ENCODE measurements at regions not wholly inside any gene's neighbourhood (a gene's known extent, or its start where the extent isn't known, plus 50 kb on each side); places are given as distances from the start of the nearest gene placed in this dataset.

DNA sequence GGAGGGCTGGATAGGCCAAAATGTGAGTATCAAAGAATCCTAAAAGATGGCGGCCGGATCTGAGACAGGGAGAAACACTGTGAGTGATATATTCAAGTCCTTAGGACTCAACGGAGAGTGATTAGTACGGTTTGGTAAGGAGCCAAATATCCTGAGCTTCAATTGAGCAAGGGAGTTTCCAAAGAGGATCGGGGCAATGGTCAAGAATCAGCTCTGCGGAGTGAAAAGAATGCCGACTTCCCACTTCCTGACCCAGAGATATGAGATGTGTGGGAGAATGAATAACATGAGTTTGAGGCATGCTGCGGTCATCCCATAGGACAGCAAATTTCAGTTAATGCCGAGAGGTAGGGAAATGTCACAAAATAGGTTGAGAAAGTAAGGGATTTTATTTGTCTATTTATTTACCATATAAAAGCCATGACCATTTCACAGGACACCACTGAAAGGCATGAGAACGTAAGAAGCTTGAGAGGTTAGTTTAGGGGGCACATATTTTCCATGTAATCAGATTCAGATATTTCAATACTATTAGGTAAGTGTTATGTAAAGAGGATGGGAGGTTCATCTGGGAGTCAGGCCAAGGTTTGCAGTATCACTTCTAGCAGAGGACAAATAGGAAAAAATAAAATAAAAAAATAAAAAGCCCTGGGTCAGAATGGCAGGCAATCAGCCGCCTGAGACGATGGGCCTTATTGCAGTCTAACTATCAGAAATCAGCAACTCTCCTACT lies 165.6 kb downstream of the HGF start:
- H2AFZ ChIP-seq (ENCODE audit: low read length) = peak overlapping the region; percentile 23
- TF ChIP-seq, protein P1, sequence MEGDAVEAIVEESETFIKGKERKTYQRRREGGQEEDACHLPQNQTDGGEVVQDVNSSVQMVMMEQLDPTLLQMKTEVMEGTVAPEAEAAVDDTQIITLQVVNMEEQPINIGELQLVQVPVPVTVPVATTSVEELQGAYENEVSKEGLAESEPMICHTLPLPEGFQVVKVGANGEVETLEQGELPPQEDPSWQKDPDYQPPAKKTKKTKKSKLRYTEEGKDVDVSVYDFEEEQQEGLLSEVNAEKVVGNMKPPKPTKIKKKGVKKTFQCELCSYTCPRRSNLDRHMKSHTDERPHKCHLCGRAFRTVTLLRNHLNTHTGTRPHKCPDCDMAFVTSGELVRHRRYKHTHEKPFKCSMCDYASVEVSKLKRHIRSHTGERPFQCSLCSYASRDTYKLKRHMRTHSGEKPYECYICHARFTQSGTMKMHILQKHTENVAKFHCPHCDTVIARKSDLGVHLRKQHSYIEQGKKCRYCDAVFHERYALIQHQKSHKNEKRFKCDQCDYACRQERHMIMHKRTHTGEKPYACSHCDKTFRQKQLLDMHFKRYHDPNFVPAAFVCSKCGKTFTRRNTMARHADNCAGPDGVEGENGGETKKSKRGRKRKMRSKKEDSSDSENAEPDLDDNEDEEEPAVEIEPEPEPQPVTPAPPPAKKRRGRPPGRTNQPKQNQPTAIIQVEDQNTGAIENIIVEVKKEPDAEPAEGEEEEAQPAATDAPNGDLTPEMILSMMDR (IDR thresholded peaks at IDR 0.05; ENCODE audit: extremely low read depth, low read depth, low read length) = no peak
- no peaks in the 10 kb centered on the region for H3K79me2 ChIP-seq (ENCODE audit: insufficient read depth, low read length)
- H3K4me2 ChIP-seq (ENCODE audit: insufficient read depth, low read length) = peak overlapping the region; percentile 38
- H3K9me3 ChIP-seq (ENCODE audit: low read depth, low read length) = no peaks in the 10 kb centered on the region
- no peaks in the 10 kb centered on the region for H3K36me3 ChIP-seq (ENCODE audit: insufficient read depth, low read length)
- DNase-seq (ENCODE audit: insufficient read length, low spot score, missing footprints) = peak; percentile 72
- H3K27me3 ChIP-seq (ENCODE audit: insufficient read depth, low read length) = no peaks in the 10 kb centered on the region
- H4K20me1 ChIP-seq (ENCODE audit: insufficient read depth, low read length) = no peaks in the 10 kb centered on the region
- H3K27ac ChIP-seq (ENCODE audit: low read depth, low read length) = peak overlapping the region; percentile 71
- H3K4me1 ChIP-seq (ENCODE audit: insufficient read depth, low read length) = peaks cover 47% of the 10 kb centered on the region
- no peak overlapping the region for H3K4me3 ChIP-seq (ENCODE audit: insufficient read depth, low read length)

DNA sequence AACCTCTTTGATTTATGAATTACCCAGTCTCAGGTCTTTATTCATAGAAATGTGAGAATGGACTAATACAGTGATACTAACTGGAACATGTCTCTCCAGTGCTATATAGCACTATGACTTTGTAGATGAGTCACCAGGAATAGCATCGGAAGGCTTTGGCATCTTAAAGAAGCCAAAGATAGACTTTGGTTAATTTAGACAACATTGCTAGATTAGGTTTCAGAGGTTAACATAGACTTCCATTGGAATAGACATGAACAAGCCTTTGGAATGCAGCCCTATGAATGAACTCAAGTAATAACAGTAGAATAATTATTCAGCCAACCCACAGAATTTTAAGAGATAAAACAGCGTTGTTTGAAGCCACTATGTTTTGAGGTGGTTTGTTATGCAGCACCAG lies 169.2 kb downstream of the HGF start:
- peak; percentile 76 for DNase-seq (ENCODE audit: insufficient read length, low spot score, missing footprints)
- Histone ChIP-seq H3K27me3 (ENCODE audit: insufficient read depth, low read length) (no peaks in the 10 kb centered on the region), H2AFZ (ENCODE audit: low read length) (no peak overlapping the region), H3K36me3 (ENCODE audit: insufficient read depth, low read length) (no peaks in the 10 kb centered on the region), H3K27ac (ENCODE audit: low read depth, low read length) (peak overlapping the region; percentile 54), H3K4me1 (ENCODE audit: insufficient read depth, low read length) (peaks cover 56% of the 10 kb centered on the region), H3K79me2 (ENCODE audit: insufficient read depth, low read length) (no peaks in the 10 kb centered on the region), H3K4me2 (ENCODE audit: insufficient read depth, low read length) (no peak overlapping the region), H4K20me1 (ENCODE audit: insufficient read depth, low read length) (no peaks in the 10 kb centered on the region), H3K9me3 (ENCODE audit: low read depth, low read length) (no peaks in the 10 kb centered on the region), H3K4me3 (ENCODE audit: insufficient read depth, low read length) (no peak overlapping the region)
- TF ChIP-seq, protein P1 (IDR thresholded peaks at IDR 0.05; ENCODE audit: extremely low read depth, low read depth, low read length) = no peak

DNA sequence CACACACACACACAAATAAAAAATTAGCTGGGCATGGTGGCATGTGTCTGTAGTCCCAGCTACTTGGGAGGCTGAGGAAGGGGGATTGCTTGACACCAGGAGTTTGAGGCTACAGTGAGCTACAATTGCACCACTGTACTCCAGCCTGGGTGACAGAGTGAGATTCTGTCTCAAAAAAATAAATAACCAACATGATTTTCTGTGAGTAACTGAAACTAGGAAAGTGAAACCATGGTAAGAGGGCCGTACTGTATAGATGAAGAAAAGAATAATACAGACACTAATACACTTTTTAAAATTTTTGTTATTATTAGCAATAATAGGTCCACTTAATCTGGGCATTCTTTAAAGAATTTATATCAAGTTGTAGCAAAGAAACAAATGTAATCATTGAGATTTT lies 170.9 kb downstream of the HGF start:
- H3K27me3 ChIP-seq (ENCODE audit: insufficient read depth, low read length) = no peaks in the 10 kb centered on the region
- H2AFZ ChIP-seq (ENCODE audit: low read length) = no peak overlapping the region
- no peak for DNase-seq (ENCODE audit: insufficient read length, low spot score, missing footprints)
- no peaks in the 10 kb centered on the region for H3K36me3 ChIP-seq (ENCODE audit: insufficient read depth, low read length)
- H3K4me3 ChIP-seq (ENCODE audit: insufficient read depth, low read length) = no peak overlapping the region
- no peak overlapping the region for H3K4me2 ChIP-seq (ENCODE audit: insufficient read depth, low read length)
- TF ChIP-seq, protein P1 (IDR thresholded peaks at IDR 0.05; ENCODE audit: extremely low read depth, low read depth, low read length) = no peak
- no peaks in the 10 kb centered on the region for H3K79me2 ChIP-seq (ENCODE audit: insufficient read depth, low read length)
- H3K27ac ChIP-seq (ENCODE audit: low read depth, low read length) = peak overlapping the region; percentile 52
- H3K4me1 ChIP-seq (ENCODE audit: insufficient read depth, low read length) = peaks cover 47% of the 10 kb centered on the region
- H3K9me3 ChIP-seq (ENCODE audit: low read depth, low read length) = no peaks in the 10 kb centered on the region
- H4K20me1 ChIP-seq (ENCODE audit: insufficient read depth, low read length) = no peaks in the 10 kb centered on the region

DNA sequence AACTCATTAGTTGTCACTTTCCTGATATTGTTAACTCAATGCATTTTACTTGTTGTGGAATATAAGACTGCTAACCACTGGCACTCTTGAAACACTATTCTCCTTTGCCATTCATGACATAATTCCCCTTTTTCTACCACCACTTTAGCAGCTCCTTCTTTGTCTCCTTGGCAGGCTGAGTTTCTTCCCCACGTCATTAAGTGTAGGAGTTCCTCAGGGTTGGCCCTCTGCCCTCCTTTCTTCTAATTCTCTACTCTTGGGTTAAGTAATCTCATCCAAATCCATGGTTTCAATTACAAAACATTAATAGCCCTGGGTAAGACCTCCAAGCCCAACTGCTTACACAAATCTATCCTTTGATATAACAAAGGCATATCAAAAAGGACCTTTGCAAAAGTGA lies 175.1 kb downstream of the HGF start:
- peak; percentile 13 for DNase-seq (ENCODE audit: insufficient read length, low spot score, missing footprints)
- TF ChIP-seq, protein P1 (IDR thresholded peaks at IDR 0.05; ENCODE audit: extremely low read depth, low read depth, low read length) = no peak

More for the DNA sequence above, 175.1 kb downstream of the HGF start:
- no peaks in the 10 kb centered on the region for H3K9me3 ChIP-seq (ENCODE audit: low read depth, low read length)
- no peak overlapping the region for H3K27ac ChIP-seq (ENCODE audit: low read depth, low read length)
- no peaks in the 10 kb centered on the region for H3K27me3 ChIP-seq (ENCODE audit: insufficient read depth, low read length)
- H3K79me2 ChIP-seq (ENCODE audit: insufficient read depth, low read length) = no peaks in the 10 kb centered on the region
- peaks cover 16% of the 10 kb centered on the region for H3K4me1 ChIP-seq (ENCODE audit: insufficient read depth, low read length)
- no peak overlapping the region for H3K4me3 ChIP-seq (ENCODE audit: insufficient read depth, low read length)
- no peak overlapping the region for H2AFZ ChIP-seq (ENCODE audit: low read length)
- H3K4me2 ChIP-seq (ENCODE audit: insufficient read depth, low read length) = no peak overlapping the region
- no peaks in the 10 kb centered on the region for H3K36me3 ChIP-seq (ENCODE audit: insufficient read depth, low read length)
- no peaks in the 10 kb centered on the region for H4K20me1 ChIP-seq (ENCODE audit: insufficient read depth, low read length)
